Neural progenitor cell (in vitro differentiated cells): ENCODE measurements at regions not wholly inside any gene's neighbourhood (a gene's known extent, or its start where the extent isn't known, plus 50 kb on each side); places are given as distances from the start of the nearest gene placed in this dataset.

Experiments
- DNase-seq: peaks from one replicate; pipeline ENCODE4 v3.0.0-alpha.2; 2016; ENCODE audit warnings: low spot score
- H2AFZ ChIP-seq: fragments of 200-600 bp; sonication (generic); replicated peaks from 2 replicates; pipeline ENCODE4 v1.6.1; 2016; ENCODE audit warnings: antibody characterized with exemption
- H3F3A ChIP-seq: fragments of 200-600 bp; sonication (generic); 2 replicates; pipeline ENCODE4 v1.6.1; 2016; ENCODE audit warnings: antibody characterized with exemption, low read depth
- H3K27ac ChIP-seq: fragments of 200-600 bp; sonication (generic); 2 replicates; pipeline ENCODE4 v1.5.1; 2016; ENCODE audit warnings: mild to moderate bottlenecking
- H3K27me3 ChIP-seq: fragments of 200-600 bp; sonication (generic); 2 replicates; pipeline ENCODE4 v1.6.1; 2016; ENCODE audit warnings: mild to moderate bottlenecking, moderate library complexity
- H3K36me3 ChIP-seq: fragments of 200-600 bp; sonication (generic); 2 replicates; pipeline ENCODE4 v1.5.1; 2016
- H3K4me1 ChIP-seq: fragments of 200-600 bp; sonication (generic); 2 replicates; pipeline ENCODE4 v1.6.1; 2016; ENCODE audit warnings: mixed run types
- H3K4me2 ChIP-seq: fragments of 200-600 bp; sonication (generic); 2 replicates; pipeline ENCODE4 v1.6.1; 2016
- H3K4me3 ChIP-seq: fragments of 200-600 bp; sonication (generic); 2 replicates; pipeline ENCODE4 v1.5.1; 2016
- H3K79me2 ChIP-seq: fragments of 200-600 bp; sonication (generic); 2 replicates; pipeline ENCODE4 v1.6.1; 2016; ENCODE audit warnings: low read depth
- H3K9ac ChIP-seq: fragments of 200-600 bp; sonication (generic); 2 replicates; pipeline ENCODE4 v1.6.1; 2016
- H3K9me3 ChIP-seq: fragments of 200-600 bp; sonication (generic); 2 replicates; pipeline ENCODE4 v1.5.1; 2016; ENCODE audit warnings: low read depth
- H4K20me1 ChIP-seq: fragments of 200-600 bp; sonication (generic); 2 replicates; pipeline ENCODE4 v1.6.1; 2016; ENCODE audit warnings: low read depth
- H3K27ac Mint-ChIP-seq: 3 replicates; pipeline ENCODE4 v1.8.0; 2021; ENCODE audit warnings: mixed read lengths
- H3K27me3 Mint-ChIP-seq: 2 replicates; pipeline ENCODE4 v1.8.0; 2022; ENCODE audit warnings: low read depth, mild to moderate bottlenecking, inconsistent platforms, moderate library complexity, mixed read lengths; ENCODE audit not compliant: insufficient read depth
- H3K36me3 Mint-ChIP-seq: 3 replicates; pipeline ENCODE4 v1.8.0; 2021; ENCODE audit warnings: mixed read lengths
- H3K4me1 Mint-ChIP-seq: 3 replicates; pipeline ENCODE4 v1.8.0; 2021; ENCODE audit warnings: mixed read lengths
- H3K4me3 Mint-ChIP-seq: 3 replicates; pipeline ENCODE4 v1.8.0; 2021; ENCODE audit warnings: mild to moderate bottlenecking, moderate library complexity, mixed read lengths
- H3K9me3 Mint-ChIP-seq: 3 replicates; pipeline ENCODE4 v1.8.0; 2020; ENCODE audit warnings: mixed read lengths
- EZH2 ChIP-seq: fragments of 200-600 bp; sonication (generic); IDR thresholded peaks from 2 replicates; pipeline ENCODE4 v1.6.1; 2017; ENCODE audit warnings: antibody characterized with exemption, mild to moderate bottlenecking, moderate library complexity
- EZH2phosphoT487 ChIP-seq: fragments of 200-600 bp; sonication (generic); IDR thresholded peaks from 2 replicates; pipeline ENCODE4 v1.6.1; 2017; ENCODE audit warnings: antibody characterized with exemption
- TF ChIP-seq, protein P1 (sequence below): fragments of 200-600 bp; sonication (generic); IDR thresholded peaks from 2 replicates; pipeline ENCODE4 v1.5.1; 2017; ENCODE audit warnings: antibody characterized with exemption, mild to moderate bottlenecking

DNA sequence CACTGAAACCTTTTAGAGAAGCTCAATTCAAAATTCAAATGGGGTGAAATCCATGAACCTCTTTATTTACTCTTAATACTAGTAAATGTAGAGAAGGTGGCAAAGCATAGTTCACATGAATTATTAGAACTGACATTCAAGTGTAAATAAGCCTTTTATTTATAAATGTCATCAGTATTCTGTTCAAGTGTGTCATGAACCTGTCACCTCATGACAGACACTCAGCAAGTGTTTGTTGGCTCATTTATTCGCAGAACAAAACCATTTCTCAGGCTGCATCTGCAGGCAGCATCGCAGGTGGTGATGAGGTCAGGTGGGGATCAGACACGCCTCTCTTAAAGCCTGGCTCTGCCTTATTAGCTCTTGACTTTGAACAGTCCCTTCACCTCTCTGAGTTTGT, 116.6 kb downstream of the SETD4 start:
- no peak for DNase-seq
- H3K4me3 Mint-ChIP-seq = no peak overlapping the region
- H3K79me2 ChIP-seq = no peaks in the 10 kb centered on the region
- no peak overlapping the region for H3K4me3 ChIP-seq
- H3K4me1 Mint-ChIP-seq = peaks cover 2% of the 10 kb centered on the region
- no peaks in the 10 kb centered on the region for H4K20me1 ChIP-seq
- H3K27ac ChIP-seq = no peak overlapping the region
- H3K27me3 ChIP-seq = no peaks in the 10 kb centered on the region
- H3K27ac Mint-ChIP-seq = no peak overlapping the region
- TF ChIP-seq EZH2phosphoT487 = no peak
- no peak for TF ChIP-seq EZH2
- TF ChIP-seq, protein P1, sequence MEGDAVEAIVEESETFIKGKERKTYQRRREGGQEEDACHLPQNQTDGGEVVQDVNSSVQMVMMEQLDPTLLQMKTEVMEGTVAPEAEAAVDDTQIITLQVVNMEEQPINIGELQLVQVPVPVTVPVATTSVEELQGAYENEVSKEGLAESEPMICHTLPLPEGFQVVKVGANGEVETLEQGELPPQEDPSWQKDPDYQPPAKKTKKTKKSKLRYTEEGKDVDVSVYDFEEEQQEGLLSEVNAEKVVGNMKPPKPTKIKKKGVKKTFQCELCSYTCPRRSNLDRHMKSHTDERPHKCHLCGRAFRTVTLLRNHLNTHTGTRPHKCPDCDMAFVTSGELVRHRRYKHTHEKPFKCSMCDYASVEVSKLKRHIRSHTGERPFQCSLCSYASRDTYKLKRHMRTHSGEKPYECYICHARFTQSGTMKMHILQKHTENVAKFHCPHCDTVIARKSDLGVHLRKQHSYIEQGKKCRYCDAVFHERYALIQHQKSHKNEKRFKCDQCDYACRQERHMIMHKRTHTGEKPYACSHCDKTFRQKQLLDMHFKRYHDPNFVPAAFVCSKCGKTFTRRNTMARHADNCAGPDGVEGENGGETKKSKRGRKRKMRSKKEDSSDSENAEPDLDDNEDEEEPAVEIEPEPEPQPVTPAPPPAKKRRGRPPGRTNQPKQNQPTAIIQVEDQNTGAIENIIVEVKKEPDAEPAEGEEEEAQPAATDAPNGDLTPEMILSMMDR = no peak
- peaks cover 8% of the 10 kb centered on the region for H3K4me1 ChIP-seq
- H3K36me3 ChIP-seq = no peaks in the 10 kb centered on the region
- no peaks in the 10 kb centered on the region for H3K9me3 Mint-ChIP-seq
- no peak overlapping the region for H3K9ac ChIP-seq
- H3K4me2 ChIP-seq = no peak overlapping the region
- no peaks in the 10 kb centered on the region for H3K9me3 ChIP-seq
- no peaks in the 10 kb centered on the region for H3F3A ChIP-seq
- no peak overlapping the region for H2AFZ ChIP-seq
- H3K27me3 Mint-ChIP-seq = peaks cover 2% of the 10 kb centered on the region
- H3K36me3 Mint-ChIP-seq = no peaks in the 10 kb centered on the region

DNA sequence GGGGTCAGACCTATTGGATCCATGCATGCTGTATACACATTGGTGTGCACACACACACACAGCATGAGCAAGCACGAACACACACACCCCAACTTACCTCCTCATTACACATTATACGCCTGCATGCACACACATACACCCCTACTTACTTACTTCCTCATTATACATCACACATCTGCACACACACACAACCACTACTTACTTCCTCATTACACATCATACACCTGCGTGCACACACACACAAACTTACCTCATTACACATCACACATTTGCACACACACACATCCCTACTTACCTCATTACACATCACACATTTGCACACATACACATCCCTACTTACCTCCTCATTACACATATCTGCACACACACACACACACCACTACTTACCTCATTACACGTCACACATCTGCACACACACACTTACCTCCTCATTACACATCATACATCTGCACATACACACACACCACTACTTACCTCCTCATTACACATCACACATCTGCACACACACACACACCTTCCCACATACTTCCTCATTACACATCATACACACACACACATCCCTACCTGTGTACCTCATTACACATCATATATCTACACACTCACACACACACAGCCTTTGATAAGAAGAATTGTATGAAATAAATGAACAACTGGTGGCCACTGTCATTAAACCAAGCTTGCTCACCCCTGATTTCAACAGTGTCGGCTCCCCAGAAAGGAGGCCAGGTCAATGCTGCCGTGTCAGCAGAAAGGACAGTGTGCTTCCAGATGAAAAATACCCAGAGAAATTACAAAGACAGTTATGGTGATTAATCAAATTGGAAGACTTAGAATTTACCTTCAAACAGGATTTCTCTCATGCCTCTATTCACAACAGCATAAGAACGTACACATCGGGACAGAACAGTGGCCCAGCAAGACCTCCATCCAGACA, 117.8 kb downstream of the SETD4 start:
- no peaks in the 10 kb centered on the region for H3F3A ChIP-seq
- no peaks in the 10 kb centered on the region for H3K9me3 Mint-ChIP-seq
- H3K9me3 ChIP-seq = no peaks in the 10 kb centered on the region
- no peak overlapping the region for H3K27ac Mint-ChIP-seq
- H3K4me1 ChIP-seq = peaks cover 8% of the 10 kb centered on the region
- no peaks in the 10 kb centered on the region for H4K20me1 ChIP-seq
- TF ChIP-seq, protein P1 = no peak
- TF ChIP-seq EZH2 = no peak
- no peak for TF ChIP-seq EZH2phosphoT487
- no peaks in the 10 kb centered on the region for H3K79me2 ChIP-seq
- no peak overlapping the region for H3K4me2 ChIP-seq
- no peak overlapping the region for H3K4me3 Mint-ChIP-seq
- H3K36me3 Mint-ChIP-seq = no peaks in the 10 kb centered on the region
- H3K36me3 ChIP-seq = no peaks in the 10 kb centered on the region
- no peaks in the 10 kb centered on the region for H3K27me3 ChIP-seq
- H3K27me3 Mint-ChIP-seq = peaks cover 2% of the 10 kb centered on the region
- H3K9ac ChIP-seq = no peak overlapping the region
- no peak overlapping the region for H3K4me3 ChIP-seq
- no peak for DNase-seq
- H2AFZ ChIP-seq = no peak overlapping the region
- H3K4me1 Mint-ChIP-seq = peaks cover 2% of the 10 kb centered on the region
- no peak overlapping the region for H3K27ac ChIP-seq

DNA sequence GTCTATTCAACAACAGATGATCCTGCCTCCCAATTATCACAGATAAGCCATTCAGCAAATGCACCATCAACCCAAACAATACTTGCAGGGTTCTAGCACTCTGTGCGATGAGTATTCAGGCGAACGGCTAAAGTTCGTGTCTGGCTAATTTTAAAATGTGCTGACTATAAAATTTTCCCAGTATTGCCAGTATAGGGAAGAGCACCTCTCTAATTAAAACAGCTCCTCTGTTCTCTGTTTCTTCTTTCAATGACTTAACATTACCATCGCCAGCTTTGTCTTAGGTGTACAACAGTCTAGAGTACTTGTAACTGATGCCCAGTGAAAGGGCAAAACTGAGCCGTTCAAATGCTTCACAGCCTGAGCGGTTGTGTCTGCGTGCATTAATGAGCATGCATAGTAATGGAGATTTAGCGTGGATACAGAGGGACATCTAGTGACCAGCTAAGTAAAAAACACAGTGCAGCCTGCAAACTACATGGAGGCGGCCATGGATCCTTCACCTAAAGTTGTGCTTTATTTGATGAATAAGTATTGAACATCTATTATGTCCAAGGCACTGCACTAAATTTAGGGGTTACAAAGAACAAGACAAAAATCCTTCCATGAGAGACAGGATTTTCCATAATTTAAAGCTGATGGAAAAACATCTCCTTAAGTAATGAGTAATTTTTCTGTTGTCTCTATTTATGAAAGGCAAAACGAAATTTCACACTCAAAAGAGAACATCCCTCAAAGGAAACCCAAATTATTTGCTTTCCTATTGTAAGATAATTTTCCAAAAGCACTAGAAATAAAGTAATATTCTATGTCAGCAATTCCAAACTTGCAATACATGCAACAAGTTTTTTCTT, 120.0 kb downstream of the SETD4 start:
- no peaks in the 10 kb centered on the region for H3K9me3 Mint-ChIP-seq
- H3K36me3 ChIP-seq = no peaks in the 10 kb centered on the region
- H3K27me3 Mint-ChIP-seq = peaks cover 2% of the 10 kb centered on the region
- H3K4me1 Mint-ChIP-seq = peaks cover 2% of the 10 kb centered on the region
- peak overlapping the region; percentile 28 for H2AFZ ChIP-seq
- no peaks in the 10 kb centered on the region for H3F3A ChIP-seq
- H3K36me3 Mint-ChIP-seq = no peaks in the 10 kb centered on the region
- no peak overlapping the region for H3K9ac ChIP-seq
- no peak for TF ChIP-seq EZH2
- TF ChIP-seq, protein P1 = peak; percentile 76
- H3K9me3 ChIP-seq = no peaks in the 10 kb centered on the region
- H3K4me3 Mint-ChIP-seq = no peak overlapping the region
- H3K79me2 ChIP-seq = no peaks in the 10 kb centered on the region
- no peak overlapping the region for H3K27ac Mint-ChIP-seq
- H4K20me1 ChIP-seq = no peaks in the 10 kb centered on the region
- H3K4me1 ChIP-seq = peaks cover 8% of the 10 kb centered on the region
- no peak overlapping the region for H3K4me3 ChIP-seq
- H3K4me2 ChIP-seq = peak overlapping the region; percentile 57
- peak; percentile 86 for DNase-seq
- H3K27me3 ChIP-seq = no peaks in the 10 kb centered on the region
- no peak overlapping the region for H3K27ac ChIP-seq
